Neutrophil (primary cell): ENCODE measurements at regions not wholly inside any gene's neighbourhood (a gene's known extent, or its start where the extent isn't known, plus 50 kb on each side); places are given as distances from the start of the nearest gene placed in this dataset.

Experiments used
- H3K27ac ChIP-seq: fragments of 200-600 bp; sonication (generic); 2 replicates; pipeline ENCODE4 v1.5.1; 2016; ENCODE audit warnings: mild to moderate bottlenecking, moderate library complexity
- H3K27me3 ChIP-seq: fragments of 200-600 bp; sonication (generic); 2 replicates; pipeline ENCODE4 v1.6.0; 2016; ENCODE audit warnings: mild to moderate bottlenecking
- H3K36me3 ChIP-seq: fragments of 200-600 bp; sonication (generic); 2 replicates; pipeline ENCODE4 v1.5.1; 2017
- H3K4me1 ChIP-seq, 2 experiments: fragments of 200-600 bp in 1 of 2; sonication (generic) in 1 of 2; 1 replicate in 1 of 2; 2 replicates in 1 of 2; pipeline versions ENCODE4 v1.5.1 to v1.6.1; 2013 to 2016; ENCODE audit warnings: low read depth in 1 of 2, low read length in 1 of 2, mild to moderate bottlenecking in 1 of 2, moderate library complexity in 1 of 2; ENCODE audit not compliant: control insufficient read depth in 1 of 2, insufficient read depth in 1 of 2
- H3K4me3 ChIP-seq, 2 experiments: fragments of 200-600 bp in 1 of 2; sonication (generic) in 1 of 2; 1 replicate in 1 of 2; 2 replicates in 1 of 2; pipeline ENCODE4 v1.5.1; 2013 to 2016; ENCODE audit warnings: low read depth in 1 of 2, low read length in 1 of 2, mild to moderate bottlenecking in 1 of 2, moderate library complexity in 1 of 2
- H3K9me3 ChIP-seq: fragments of 200-600 bp; sonication (generic); 2 replicates; pipeline ENCODE4 v1.5.1; 2016
- TF ChIP-seq, protein P1 (sequence below): fragments of 200-600 bp; sonication (generic); IDR thresholded peaks from 2 replicates; pipeline ENCODE4 v1.5.1; 2016; ENCODE audit warnings: antibody characterized with exemption

DNA sequence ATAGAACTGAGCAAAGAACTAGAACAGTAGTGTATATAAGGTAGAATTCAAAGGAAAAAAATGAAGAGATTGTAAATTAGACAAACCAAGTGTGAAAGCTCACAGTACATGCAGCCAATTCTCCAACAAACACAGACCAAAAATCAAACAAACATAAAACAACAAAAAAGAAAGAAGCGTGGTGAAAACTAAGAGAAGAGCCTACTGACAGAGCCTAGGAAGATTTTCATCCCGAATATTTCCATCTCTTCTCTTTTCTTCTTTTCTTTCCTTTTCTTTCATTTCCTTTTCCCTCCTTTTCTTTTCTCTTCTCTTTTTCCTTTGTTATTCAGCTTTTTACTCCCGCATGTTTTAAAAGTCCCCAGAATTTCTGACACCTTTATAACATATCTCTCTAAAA is 1103.6 kb downstream of the CDH8 start:
- H3K9me3 ChIP-seq, result no peaks in the 10 kb centered on the region
- no peaks in the 10 kb centered on the region for H3K27me3 ChIP-seq
- TF ChIP-seq, protein P1, sequence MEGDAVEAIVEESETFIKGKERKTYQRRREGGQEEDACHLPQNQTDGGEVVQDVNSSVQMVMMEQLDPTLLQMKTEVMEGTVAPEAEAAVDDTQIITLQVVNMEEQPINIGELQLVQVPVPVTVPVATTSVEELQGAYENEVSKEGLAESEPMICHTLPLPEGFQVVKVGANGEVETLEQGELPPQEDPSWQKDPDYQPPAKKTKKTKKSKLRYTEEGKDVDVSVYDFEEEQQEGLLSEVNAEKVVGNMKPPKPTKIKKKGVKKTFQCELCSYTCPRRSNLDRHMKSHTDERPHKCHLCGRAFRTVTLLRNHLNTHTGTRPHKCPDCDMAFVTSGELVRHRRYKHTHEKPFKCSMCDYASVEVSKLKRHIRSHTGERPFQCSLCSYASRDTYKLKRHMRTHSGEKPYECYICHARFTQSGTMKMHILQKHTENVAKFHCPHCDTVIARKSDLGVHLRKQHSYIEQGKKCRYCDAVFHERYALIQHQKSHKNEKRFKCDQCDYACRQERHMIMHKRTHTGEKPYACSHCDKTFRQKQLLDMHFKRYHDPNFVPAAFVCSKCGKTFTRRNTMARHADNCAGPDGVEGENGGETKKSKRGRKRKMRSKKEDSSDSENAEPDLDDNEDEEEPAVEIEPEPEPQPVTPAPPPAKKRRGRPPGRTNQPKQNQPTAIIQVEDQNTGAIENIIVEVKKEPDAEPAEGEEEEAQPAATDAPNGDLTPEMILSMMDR, result no peak
- no peak overlapping the region for H3K27ac ChIP-seq
- H3K4me3 ChIP-seq, result no peak overlapping the region
- H3K4me1 ChIP-seq, result no peaks in the 10 kb centered on the region
- no peaks in the 10 kb centered on the region for H3K36me3 ChIP-seq

DNA sequence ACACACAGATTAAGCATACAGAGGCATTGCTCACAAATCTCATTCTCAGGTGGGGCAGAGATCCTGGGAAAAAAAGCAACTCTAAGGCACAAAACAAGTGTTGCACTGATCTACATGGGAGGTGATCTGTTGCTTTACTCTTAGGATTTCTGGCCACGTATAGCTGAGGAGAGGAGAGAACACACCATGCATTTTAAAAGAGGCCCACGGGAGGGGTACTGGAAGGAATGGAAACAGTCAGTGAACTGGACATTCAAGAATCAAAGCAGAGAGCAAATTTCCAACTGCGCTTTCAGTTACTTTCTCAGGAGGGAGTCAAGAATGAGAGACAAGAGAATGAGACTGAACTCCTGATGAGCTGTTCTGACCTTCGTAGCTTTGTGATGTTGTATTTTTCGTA is 1105.9 kb downstream of the CDH8 start:
- TF ChIP-seq, protein P1, result no peak
- no peaks in the 10 kb centered on the region for H3K9me3 ChIP-seq
- no peak overlapping the region for H3K27ac ChIP-seq
- no peak overlapping the region for H3K4me3 ChIP-seq
- H3K4me1 ChIP-seq, result no peaks in the 10 kb centered on the region
- H3K36me3 ChIP-seq, result no peaks in the 10 kb centered on the region
- H3K27me3 ChIP-seq, result no peaks in the 10 kb centered on the region

DNA sequence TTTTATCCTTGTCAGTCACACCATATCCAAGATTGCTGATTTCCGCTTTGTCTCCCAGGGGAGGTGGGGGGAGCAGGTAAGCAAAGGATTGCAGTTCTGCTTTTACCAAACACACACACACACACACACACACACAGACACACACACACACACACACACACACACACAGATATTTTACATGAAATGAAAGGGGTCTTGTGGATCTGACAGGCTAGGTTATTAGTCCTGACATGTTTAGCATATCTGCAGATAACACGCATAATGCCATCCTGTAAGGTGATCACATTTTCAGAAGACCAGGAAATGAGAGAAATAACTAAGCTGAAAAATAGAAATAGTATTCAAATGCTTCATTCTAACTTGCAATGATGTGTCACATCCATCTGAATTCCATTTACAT is 1113.3 kb downstream of the CDH8 start:
- no peaks in the 10 kb centered on the region for H3K27me3 ChIP-seq
- no peaks in the 10 kb centered on the region for H3K4me1 ChIP-seq

DNA sequence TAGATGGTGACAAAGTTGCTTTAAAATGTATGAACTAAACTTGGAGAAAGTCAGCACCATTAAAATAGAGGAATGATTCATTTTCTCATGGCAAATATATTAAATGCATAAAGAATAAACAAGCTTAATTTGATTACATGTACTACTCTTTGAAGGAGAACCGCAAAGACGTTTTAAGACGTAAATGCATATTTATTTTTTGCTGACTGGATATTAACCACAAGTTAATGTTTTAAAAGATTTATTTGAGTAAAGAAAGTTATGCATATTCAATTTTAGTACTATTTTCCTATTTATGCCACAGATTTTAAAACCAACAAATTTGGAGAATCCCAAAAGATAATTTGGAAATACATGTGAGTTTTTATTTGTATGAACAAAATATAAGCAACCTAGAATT is 1121.9 kb downstream of the CDH8 start:
- TF ChIP-seq, protein P1, result no peak
- no peaks in the 10 kb centered on the region for H3K4me1 ChIP-seq
- no peaks in the 10 kb centered on the region for H3K36me3 ChIP-seq
- no peak overlapping the region for H3K27ac ChIP-seq
- no peak overlapping the region for H3K4me3 ChIP-seq
- no peaks in the 10 kb centered on the region for H3K27me3 ChIP-seq
- no peaks in the 10 kb centered on the region for H3K9me3 ChIP-seq

More for the DNA sequence above, 1113.3 kb downstream of the CDH8 start:
- H3K36me3 ChIP-seq, result no peaks in the 10 kb centered on the region
- no peak overlapping the region for H3K27ac ChIP-seq
- H3K4me3 ChIP-seq, result no peak overlapping the region
- H3K9me3 ChIP-seq, result no peaks in the 10 kb centered on the region
- TF ChIP-seq, protein P1, result no peak

DNA sequence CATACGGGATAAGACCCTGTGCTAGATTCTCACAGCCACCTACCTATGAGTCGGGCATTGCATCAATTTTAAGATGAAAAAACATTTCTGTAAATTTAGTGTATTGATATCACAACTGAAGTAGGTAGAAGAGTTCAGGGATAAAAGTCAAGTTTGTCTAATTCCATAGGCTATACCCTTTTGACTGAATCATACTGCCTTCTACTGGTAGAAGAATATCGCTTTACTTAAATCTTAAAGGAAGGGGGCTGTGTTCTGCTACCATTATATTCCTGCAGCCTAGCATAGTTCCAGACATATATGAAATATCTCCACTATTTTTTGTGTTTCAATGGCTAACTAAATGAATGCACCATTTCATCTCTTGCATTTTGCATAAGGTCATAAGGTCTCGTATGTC is 1128.6 kb downstream of the CDH8 start:
- Histone ChIP-seq H3K27ac (no peak overlapping the region), H3K4me3 (no peak overlapping the region), H3K36me3 (no peaks in the 10 kb centered on the region), H3K4me1 (no peaks in the 10 kb centered on the region), H3K9me3 (no peaks in the 10 kb centered on the region), H3K27me3 (no peaks in the 10 kb centered on the region)
- TF ChIP-seq, protein P1, result no peak

DNA sequence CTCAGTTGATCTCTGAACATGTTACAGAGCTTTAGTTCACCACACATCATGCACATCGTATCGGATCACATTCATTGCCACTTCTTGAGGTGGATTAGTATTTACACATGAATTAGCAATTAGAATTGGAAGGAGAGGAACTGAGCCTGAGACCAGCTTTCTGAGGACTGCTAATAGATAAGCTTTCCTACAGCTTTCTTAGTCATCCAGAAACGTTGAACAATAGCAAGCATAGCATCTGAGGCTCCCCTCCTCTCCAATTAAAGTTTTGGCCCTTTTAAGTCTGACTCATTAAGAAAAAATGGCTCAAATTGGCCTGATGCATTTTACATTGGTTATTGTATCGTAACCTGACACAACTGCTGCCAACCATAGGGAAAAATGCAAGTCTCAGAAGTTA is 1130.4 kb downstream of the CDH8 start:
- Histone ChIP-seq H3K27me3 (no peaks in the 10 kb centered on the region), H3K9me3 (no peaks in the 10 kb centered on the region), H3K4me3 (no peak overlapping the region), H3K36me3 (no peaks in the 10 kb centered on the region), H3K27ac (no peak overlapping the region), H3K4me1 (no peaks in the 10 kb centered on the region)
- TF ChIP-seq, protein P1, result no peak
